HEK293T (cell line): ENCODE measurements at regions not wholly inside any gene's neighbourhood (a gene's known extent, or its start where the extent isn't known, plus 50 kb on each side); places are given as distances from the start of the nearest gene placed in this dataset.

Experiments used
- BHLHE40 ChIP-seq: fragments of 450-650 bp; IDR thresholded peaks from 2 replicates; pipeline ENCODE4 v1.6.1; 2016; ENCODE audit warnings: mild to moderate bottlenecking, moderate library complexity, borderline replicate concordance
- FOXA1 ChIP-seq: fragments of 450-650 bp; IDR thresholded peaks from 2 replicates; pipeline ENCODE4 v1.6.1; 2016; ENCODE audit warnings: mild to moderate bottlenecking
- L3MBTL2 ChIP-seq: fragments of 450-650 bp; conservative IDR thresholded peaks from 2 replicates; pipeline ENCODE4 v1.6.1; 2016; ENCODE audit warnings: mild to moderate bottlenecking
- TF ChIP-seq, protein P1 (sequence below): fragments of 450-650 bp; IDR thresholded peaks from 2 replicates; pipeline ENCODE4 v1.6.1; 2016

GRCh38 chr17:52442350-52442749 is 283.8 kb upstream of the CA10 start:
- no peak for TF ChIP-seq L3MBTL2
- no peak for TF ChIP-seq BHLHE40
- no peak for TF ChIP-seq FOXA1
- TF ChIP-seq, protein P1, sequence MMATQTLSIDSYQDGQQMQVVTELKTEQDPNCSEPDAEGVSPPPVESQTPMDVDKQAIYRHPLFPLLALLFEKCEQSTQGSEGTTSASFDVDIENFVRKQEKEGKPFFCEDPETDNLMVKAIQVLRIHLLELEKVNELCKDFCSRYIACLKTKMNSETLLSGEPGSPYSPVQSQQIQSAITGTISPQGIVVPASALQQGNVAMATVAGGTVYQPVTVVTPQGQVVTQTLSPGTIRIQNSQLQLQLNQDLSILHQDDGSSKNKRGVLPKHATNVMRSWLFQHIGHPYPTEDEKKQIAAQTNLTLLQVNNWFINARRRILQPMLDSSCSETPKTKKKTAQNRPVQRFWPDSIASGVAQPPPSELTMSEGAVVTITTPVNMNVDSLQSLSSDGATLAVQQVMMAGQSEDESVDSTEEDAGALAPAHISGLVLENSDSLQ: no peak
